OCI-LY3 (cell line): ENCODE measurements at regions not wholly inside any gene's neighbourhood (a gene's known extent, or its start where the extent isn't known, plus 50 kb on each side); places are given as distances from the start of the nearest gene placed in this dataset.

Source experiments
- H2AFZ ChIP-seq: fragments of 200-600, 300-600 bp; shearing (Covaris generic); 2 replicates; pipeline ENCODE4 v1.6.0; 2014; ENCODE audit warnings: antibody characterized with exemption, low read depth, low read length
- H3K27ac ChIP-seq: fragments of 200-600, 300-600 bp; sonication (generic); 2 replicates; pipeline ENCODE4 v1.5.1; 2014; ENCODE audit warnings: mild to moderate bottlenecking, low read length, moderate library complexity, mixed read lengths
- H3K27me3 ChIP-seq: fragments of 200-600, 300-600 bp; sonication (generic); 2 replicates; pipeline ENCODE4 v1.6.1; 2014; ENCODE audit warnings: low read depth, low read length, mixed read lengths
- H3K36me3 ChIP-seq: fragments of 200-600, 300-600 bp; sonication (generic); replicated peaks from 2 replicates; pipeline ENCODE3; 2014; ENCODE audit warnings: low read depth, low read length, mixed read lengths
- H3K4me1 ChIP-seq: fragments of 300-600, 200-600 bp; sonication (generic); 2 replicates; pipeline ENCODE4 v1.6.1; 2014; ENCODE audit warnings: low read length, mixed read lengths
- H3K4me2 ChIP-seq: fragments of 200-600, 300-600 bp; sonication (generic); 2 replicates; pipeline ENCODE4 v1.6.1; 2014; ENCODE audit warnings: low read length, mixed read lengths
- H3K4me3 ChIP-seq: fragments of 300-600, 200-600 bp; sonication (generic); 2 replicates; pipeline ENCODE4 v1.5.1; 2014; ENCODE audit warnings: antibody characterized with exemption, mild to moderate bottlenecking, low read length, moderate library complexity
- H3K79me2 ChIP-seq: fragments of 300-600, 200-600 bp; shearing (Covaris generic); 2 replicates; pipeline ENCODE4 v1.6.1; 2014; ENCODE audit warnings: mild to moderate bottlenecking, low read length, mixed read lengths
- H3K9ac ChIP-seq: fragments of 300-600, 200-600 bp; shearing (Covaris generic); 2 replicates; pipeline ENCODE4 v1.6.0; 2014; ENCODE audit warnings: mild to moderate bottlenecking, low read length, moderate library complexity
- H3K9me3 ChIP-seq: fragments of 200-600, 300-600 bp; shearing (Covaris generic); 2 replicates; pipeline ENCODE4 v1.6.1; 2014; ENCODE audit warnings: low read length, mixed read lengths; ENCODE audit not compliant: insufficient read depth
- H4K20me1 ChIP-seq: fragments of 200-600, 300-600 bp; sonication (generic); 2 replicates; pipeline ENCODE4 v1.6.1; 2016; ENCODE audit warnings: low read length, mixed read lengths; ENCODE audit not compliant: insufficient read depth
- CTCF ChIP-seq: fragments of 200-600, 300-600 bp; sonication (generic); IDR thresholded peaks from 2 replicates; pipeline ENCODE4 v1.5.1; 2014; ENCODE audit warnings: antibody characterized with exemption, low read length, low read depth
- EZH2phosphoT487 ChIP-seq: fragments of 200-600 bp; shearing (Covaris generic); IDR thresholded peaks from 2 replicates; pipeline ENCODE4 v1.6.1; 2018; ENCODE audit warnings: antibody characterized with exemption, mixed run types, low read depth

GRCh38 chr3:22568285-22568684 is 634.8 kb upstream of the UBE2E2 start:
- Histone ChIP-seq H3K4me3 (no peak overlapping the region), H3K4me2 (no peak overlapping the region), H4K20me1 (no peaks in the 10 kb centered on the region), H3K9me3 (no peaks in the 10 kb centered on the region), H3K36me3 (no peaks in the 10 kb centered on the region), H3K27me3 (no peaks in the 10 kb centered on the region), H3K9ac (no peak overlapping the region), H3K4me1 (0 out of 2 replicates have a peak, but pooled peaks cover 3% of the 10 kb centered on the region), H2AFZ (no peak overlapping the region), H3K79me2 (no peaks in the 10 kb centered on the region), H3K27ac (no peak overlapping the region)
- TF ChIP-seq EZH2phosphoT487 (no peak), CTCF (no peak)

DNA sequence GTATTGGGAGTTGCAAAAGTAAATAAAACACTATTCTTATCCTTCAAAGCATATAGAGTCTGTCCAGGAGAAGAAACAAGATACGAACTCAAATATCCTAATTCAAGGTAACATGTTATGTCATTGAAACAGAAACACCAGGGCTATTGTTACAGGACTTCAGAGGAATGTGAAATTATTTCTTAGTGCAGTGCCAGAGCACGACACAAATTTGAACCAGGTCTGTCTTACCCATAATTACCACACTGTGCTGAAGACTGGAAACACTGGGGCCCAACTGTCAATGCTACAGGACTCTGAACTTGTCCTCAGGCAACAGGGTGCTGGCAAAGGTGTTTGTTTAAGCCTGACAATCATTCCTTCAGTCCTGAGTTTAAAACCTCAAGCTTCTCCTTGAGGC is 633.6 kb upstream of the UBE2E2 start:
- Histone ChIP-seq H3K79me2 (no peaks in the 10 kb centered on the region), H3K27me3 (no peaks in the 10 kb centered on the region), H3K9me3 (no peaks in the 10 kb centered on the region), H3K9ac (no peak overlapping the region), H4K20me1 (no peaks in the 10 kb centered on the region), H3K27ac (no peak overlapping the region), H2AFZ (no peak overlapping the region), H3K4me3 (no peak overlapping the region), H3K36me3 (no peaks in the 10 kb centered on the region), H3K4me1 (no peaks in the 10 kb centered on the region), H3K4me2 (no peak overlapping the region)
- TF ChIP-seq EZH2phosphoT487 = no peak
- TF ChIP-seq CTCF = no peak

GRCh38 chr3:22581007-22581406 is 622.1 kb upstream of the UBE2E2 start:
- no peaks in the 10 kb centered on the region for H3K9me3 ChIP-seq
- no peak for TF ChIP-seq EZH2phosphoT487
- no peak for TF ChIP-seq CTCF
- no peaks in the 10 kb centered on the region for H3K36me3 ChIP-seq
- no peak overlapping the region for H3K9ac ChIP-seq
- no peaks in the 10 kb centered on the region for H3K79me2 ChIP-seq
- H3K4me1 ChIP-seq = no peaks in the 10 kb centered on the region
- no peaks in the 10 kb centered on the region for H3K27me3 ChIP-seq
- H3K4me2 ChIP-seq = no peak overlapping the region
- H3K4me3 ChIP-seq = no peak overlapping the region
- no peak overlapping the region for H2AFZ ChIP-seq
- H3K27ac ChIP-seq = no peak overlapping the region
- no peaks in the 10 kb centered on the region for H4K20me1 ChIP-seq

GRCh38 chr3:22582266-22582665 is 620.9 kb upstream of the UBE2E2 start:
- no peaks in the 10 kb centered on the region for H3K36me3 ChIP-seq
- no peak overlapping the region for H3K4me3 ChIP-seq
- no peak for TF ChIP-seq CTCF
- TF ChIP-seq EZH2phosphoT487 = no peak
- no peaks in the 10 kb centered on the region for H3K4me1 ChIP-seq
- H3K9me3 ChIP-seq = no peaks in the 10 kb centered on the region
- H4K20me1 ChIP-seq = no peaks in the 10 kb centered on the region
- H3K27ac ChIP-seq = no peak overlapping the region
- no peak overlapping the region for H2AFZ ChIP-seq
- H3K9ac ChIP-seq = no peak overlapping the region
- no peaks in the 10 kb centered on the region for H3K79me2 ChIP-seq
- H3K27me3 ChIP-seq = no peaks in the 10 kb centered on the region
- no peak overlapping the region for H3K4me2 ChIP-seq
